HG02973 (cell line): ENCODE measurements at regions not wholly inside any gene's neighbourhood (a gene's known extent, or its start where the extent isn't known, plus 50 kb on each side); places are given as distances from the start of the nearest gene placed in this dataset.
"Not testable (repeated sequence)": the region's sequence is repeated elsewhere in the genome, so short reads cannot be mapped to it uniquely, and the experiment has no call there.

Experiments
- ATAC-seq: cut with Tn5 transposase; IDR thresholded peaks from one replicate; pipeline ENCODE4 v1.9.1; 2021; ENCODE audit warnings: moderate library complexity; ENCODE audit not compliant: unreplicated experiment

DNA sequence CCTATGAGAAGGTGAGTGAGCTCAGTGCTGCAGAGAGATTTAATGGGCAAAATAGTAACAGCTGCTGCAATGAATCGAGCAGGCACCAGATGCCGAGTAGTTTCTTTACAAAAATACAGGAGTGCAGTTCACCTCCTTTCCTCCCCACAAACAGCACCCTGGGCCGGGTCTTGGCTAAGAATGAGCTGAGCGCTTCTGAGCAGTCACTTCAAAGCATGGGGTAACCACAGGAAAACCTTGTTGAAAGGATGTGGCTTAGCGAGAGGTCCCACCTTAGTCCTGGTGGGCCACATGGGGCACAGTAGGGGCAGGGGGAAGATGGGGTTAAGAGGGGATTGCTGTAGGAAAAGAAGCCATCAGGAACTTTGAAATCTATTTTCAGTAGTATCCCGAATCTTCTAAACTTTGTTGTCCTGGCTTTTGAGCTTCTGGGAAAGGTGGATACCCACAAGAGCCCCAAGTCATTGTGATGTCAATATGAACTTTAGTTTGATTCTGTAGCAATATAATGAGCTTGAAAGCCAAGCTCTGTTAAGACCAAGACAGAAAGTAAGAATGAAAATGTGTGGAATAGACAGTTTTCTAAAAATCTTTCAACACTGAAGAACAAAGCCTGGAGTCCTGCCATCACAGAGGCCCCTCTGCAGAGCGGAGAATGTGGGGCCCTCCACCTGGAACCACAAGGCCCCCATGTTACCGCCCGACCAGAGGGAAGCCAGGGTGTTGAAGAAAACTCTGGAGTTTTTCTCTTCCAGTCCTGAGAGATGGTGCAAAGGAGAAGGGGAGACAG, 101.0 kb upstream of the ZNF236 start:
- ATAC-seq: no peak

DNA sequence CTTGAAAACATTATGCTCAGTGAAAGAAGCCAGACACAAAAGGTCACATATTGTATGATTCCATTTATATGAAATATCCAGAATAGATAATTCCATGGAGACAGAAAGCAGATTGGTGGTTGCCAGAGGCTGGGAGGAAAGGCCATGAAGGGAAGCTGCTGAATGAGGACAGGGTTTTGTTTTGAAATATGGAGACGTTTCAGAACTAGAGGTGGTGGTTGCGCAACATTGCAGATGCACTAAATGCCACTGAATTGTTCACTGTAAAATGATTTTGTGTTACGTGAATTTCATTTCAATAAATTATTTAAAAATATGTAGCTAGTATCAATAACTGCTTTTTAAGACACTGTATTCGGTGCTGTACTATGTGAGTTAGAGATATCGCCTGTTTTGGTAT, 101.7 kb upstream of the ZNF236 start:
- no peak for ATAC-seq

DNA sequence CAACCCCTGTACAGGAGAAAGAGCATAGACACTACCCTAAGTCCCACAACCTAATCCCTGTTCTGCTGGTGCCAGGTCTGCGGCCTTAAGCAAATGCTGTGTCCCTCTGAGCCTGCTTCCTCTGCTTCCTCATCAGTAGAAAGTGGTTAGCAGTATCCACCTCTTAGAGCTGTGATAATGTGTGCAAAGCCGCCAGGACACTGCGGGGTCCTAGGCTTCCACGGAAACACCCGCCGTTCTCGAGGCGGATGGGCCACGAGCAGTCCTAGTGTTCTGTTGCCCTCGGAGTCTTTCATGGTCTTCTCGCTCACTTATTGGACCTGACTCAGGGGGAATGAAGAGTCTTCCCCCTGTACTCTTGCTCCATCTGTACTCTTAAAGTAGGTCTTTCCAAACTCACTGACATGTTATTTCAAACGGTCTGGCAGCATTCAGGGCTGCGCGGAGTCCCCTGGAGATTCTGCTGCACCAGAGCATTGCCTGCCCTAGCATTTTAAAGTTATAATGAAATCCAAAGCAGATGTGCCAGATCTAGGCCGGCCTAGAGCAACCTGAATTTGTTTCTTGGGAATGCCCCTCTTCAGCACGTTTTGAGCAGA, 107.2 kb upstream of the ZNF236 start:
- no peak for ATAC-seq

DNA sequence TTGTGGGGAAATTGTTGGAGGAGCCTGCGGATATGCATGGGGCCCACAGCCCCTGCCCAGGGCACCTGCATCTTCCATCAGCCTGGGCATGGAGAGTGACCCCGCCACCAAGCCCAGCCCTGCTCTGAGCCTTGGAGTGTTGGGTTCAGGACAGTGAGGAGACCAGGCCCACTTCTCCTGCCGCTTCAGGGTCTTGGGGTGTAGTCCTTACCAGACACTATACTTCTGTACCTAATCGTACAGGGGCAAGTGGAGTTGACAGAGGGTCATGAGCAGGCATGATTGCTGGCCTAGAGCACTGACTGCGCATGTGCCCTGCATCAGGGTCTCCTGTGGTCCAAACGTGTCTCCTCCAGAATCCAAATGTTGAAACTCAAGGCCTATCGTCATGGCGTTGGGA, 108.9 kb upstream of the ZNF236 start:
- ATAC-seq: no peak

DNA sequence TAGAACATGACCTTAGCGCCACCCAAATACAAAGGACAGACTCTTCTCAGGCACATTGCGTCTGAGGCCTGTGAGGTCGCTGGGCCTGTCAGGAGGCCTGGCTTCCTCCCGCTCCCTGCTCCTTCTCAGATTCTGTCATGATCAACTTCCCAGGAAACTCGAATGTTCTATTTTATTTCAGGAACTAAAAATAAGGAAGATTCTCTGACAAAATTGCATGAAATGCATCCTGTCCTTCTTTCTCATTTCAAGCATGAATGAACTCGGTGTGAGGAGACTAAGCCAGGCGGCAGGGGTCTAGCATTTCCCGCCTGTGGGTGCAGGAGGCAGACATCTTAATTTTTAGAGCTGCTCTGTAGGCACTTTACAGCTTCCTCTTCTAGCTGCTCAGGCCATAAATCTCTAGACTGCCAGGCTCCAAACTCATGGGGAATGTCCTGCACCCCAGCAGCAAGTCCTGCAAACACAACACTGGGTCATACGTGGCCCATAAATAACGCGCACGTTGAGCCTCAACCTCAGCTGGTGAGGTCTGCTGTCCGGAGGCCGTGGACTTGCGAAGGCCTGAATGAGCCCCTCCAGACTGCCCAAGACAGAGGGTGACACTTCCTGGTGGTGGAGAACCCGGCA, 109.7 kb upstream of the ZNF236 start:
- no peak for ATAC-seq

DNA sequence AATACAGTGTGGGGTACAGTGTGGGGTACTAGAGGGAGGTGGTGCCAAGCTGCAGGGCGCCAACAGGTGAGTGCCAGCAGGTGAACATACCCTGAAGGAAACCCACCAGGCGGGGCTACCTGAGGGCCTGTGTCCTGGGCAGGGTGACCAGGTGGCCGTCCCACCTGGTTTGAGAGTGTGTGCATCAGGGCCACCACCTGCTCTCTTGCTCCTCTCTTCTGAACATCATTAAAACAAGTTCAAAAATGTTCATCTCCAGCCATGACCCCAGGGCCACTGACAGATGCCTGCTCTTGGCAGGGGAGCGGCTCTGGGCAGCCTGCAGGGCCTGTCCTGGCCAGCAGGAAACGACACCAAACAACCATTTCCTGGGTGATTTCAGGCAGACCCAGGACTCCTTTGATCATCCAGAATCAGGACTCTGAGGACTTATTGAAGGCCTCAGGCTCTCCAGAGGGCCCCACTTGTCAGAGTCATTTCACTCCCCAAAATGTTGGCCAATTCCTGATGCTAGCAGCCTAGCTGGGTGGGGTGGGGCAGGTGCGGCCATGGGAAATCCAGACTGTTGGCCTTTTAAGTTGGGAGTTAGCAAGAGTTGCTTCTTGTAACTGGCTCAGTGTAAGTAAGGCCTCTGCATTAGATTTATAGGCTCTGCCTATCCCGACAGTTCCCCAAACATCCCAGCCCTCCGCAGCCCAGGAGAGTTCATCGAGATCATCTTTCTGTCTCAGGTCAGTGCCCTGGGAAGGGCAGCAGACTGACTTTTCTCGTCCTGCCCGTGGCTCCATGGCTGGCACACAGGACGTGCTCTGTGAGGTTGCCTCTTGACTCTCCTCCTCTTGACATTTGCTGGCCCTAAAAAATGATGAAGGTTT, 111.5 kb upstream of the ZNF236 start:
- no peak for ATAC-seq

DNA sequence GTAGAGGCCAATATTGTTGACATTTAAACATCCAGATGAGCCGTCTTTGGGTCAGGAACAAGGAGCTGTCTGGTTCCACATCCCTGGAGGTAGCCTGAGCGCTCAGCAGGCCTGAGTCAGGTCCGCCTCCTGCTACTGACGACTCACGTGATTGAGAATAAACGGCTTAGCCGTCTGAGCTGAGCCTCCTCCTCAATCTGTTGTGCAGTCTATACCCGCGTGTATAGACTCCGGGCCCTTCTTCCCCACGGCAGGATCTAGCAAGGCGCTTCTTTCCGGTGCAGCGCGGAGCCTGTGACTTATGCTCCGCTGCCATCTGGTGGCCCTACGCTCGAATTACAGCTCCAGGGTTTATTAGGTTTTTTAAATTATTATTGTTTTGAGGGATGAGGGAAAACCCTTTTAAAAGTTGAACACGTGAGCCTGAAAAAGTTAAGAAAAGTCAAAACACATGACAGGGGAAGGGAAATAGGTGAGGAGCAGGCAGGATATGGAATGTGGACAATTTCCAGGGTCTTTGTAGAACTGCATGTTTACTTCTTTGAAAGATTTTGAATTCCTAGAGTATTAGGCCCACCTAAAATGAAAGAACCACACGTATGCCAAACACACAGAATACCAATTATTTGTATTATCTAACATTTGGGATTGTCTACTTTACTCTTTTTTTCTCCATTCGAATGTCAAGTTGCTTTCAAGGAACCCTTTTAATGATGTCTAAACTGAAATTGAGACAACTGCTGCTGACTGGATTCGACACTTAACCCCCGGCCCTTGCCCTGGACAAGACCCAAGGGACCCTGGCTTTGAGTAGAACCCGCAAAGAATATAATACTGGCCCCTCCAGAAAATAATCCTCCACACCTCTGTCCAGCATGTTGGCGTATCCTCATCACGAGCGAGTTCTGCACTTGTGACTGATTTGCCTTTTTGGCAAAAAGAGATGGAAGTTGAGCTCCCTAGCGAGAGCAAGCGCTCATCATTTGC, 112.4 kb upstream of the ZNF236 start:
- ATAC-seq: peak; percentile 90

DNA sequence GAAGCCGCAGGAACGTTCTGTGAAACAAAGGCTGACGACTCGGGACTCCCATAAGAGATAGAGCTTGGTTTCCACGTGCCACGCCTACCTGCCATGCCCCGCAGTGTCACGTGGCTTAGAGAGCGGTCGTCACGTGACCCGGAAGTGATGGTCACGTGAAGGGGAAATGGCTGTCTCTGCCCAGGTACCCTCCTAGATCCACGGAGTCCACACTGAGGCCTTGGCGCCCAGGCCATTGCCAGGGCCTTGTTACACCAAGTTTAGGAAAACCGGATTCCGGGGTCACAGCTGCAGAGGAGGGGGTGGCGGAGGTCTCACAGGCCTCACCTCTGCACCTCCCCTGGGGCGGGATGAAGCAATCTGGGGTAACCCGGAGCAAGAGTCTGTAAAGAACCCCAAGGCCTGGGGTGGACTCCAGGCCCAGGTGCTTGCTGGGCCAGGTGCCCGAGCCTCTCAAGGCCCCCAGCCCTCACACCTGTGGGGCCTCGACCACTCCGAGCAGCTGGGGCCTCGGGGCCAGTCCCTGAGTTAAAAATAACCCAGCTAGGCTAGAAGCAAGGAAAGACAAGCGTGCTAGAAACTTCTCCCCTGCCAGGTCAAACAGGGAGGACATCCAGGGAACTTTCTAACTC, 113.5 kb upstream of the ZNF236 start:
- no peak for ATAC-seq

DNA sequence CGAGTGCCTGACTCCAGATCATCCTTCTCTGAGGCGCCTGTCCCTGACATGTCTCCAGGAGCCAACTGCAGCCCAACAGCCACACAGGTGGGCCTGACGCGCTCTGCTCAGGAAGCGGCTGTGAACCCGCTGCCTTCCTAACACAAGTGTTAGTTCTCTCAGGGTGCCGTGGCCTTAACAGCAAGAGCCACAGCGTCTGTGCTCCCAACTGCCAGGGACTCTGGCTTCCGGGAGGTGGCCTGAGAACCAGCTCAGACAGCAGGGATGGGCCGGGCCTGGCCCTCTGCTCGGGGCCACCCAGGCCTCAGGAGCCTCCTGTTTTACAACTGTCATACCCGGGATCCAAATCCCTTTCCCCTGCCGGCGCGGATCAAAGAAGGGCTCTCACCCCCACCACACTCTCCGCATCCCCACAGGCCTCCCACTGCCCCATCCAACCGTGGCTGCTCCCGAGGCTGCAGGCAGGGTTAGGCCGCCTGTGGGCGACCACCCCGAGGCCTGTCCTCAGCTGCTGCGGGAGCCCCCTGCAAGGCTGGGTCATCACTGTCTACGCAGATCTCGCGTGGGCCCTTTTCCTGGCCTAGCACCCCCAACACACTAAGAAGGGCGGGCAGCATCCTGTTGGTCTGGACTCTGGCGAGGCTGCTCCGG, 114.2 kb upstream of the ZNF236 start:
- ATAC-seq: no peak

DNA sequence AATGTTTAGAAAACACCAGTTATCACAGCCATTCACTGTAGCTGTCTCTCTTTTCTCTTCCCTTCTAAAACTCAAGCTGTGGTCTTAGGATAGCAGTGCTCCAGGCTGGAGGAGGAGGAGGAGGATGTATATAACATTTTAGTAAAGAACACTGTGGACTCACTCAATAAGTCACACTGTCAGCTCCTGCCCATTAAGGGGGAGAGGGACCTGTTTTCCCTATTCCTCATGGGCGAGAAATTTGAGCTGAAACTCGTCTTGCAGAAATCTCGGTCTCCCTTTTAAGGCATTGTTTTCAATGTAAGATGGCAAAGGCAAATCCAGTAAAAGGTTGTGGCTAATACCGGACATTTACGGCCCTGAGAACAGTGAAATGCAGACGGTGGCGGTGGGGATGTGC, 114.8 kb upstream of the ZNF236 start:
- no peak for ATAC-seq

DNA sequence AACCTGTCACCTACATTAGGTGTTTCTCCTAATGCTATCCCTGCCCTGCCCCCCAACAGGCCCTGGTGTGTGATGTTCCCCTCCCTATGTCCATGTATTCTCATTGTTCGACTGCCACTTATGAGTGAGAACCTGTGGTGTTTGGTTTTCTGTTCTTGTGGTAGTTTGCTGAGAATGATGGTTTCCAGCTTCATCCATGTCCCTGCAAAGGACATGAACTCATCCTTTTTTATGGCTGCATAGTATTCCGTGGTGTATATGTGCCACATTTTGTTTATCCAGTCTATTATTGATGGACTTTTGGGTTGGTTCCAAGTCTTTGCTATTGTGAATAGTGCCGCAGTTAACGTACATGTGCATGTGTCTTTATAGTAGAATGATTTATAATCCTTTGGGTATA, 117.8 kb upstream of the ZNF236 start:
- not testable (repeated sequence) for ATAC-seq

DNA sequence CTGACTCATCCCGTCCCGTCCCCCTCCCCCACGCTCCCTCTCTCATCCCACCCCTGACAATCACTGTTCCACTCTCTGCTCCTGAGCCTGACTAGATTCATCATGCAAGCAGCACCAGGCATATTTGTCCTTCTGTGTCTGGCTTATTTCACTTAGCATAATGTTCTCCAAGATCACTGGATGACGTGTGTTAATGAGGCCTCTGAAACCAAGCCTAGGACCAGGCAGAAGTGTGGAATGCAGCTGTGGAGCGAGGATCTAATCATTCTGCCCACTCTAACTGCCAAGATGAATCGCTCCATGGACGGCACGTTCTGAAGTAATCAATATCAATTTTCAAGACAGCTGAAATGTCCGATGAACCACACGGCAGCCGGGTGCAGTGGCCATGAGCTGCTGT, 122.4 kb upstream of the ZNF236 start:
- ATAC-seq: no peak

DNA sequence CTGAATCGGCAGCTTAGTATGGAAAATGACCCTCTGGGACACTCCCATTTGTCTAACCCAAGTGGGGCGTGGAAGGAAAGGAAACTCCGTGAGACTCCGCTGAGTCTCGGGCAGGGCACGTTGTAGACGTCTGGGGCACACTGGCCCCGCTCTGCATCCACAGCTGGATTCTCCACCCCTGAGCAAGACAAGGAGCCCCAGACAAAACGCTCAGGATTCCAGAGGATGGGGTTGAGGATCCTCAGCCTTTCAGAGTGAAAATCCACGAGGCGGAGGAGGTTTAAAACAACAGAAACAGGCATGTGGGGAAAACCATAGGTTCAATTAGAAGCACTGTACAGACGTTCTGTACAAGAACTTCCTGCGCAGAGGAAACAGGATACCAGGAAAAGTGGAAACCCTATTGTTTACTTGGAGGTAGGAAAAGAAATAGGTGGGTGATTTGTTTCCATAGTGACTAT, 124.9 kb upstream of the ZNF236 start:
- ATAC-seq: no peak

DNA sequence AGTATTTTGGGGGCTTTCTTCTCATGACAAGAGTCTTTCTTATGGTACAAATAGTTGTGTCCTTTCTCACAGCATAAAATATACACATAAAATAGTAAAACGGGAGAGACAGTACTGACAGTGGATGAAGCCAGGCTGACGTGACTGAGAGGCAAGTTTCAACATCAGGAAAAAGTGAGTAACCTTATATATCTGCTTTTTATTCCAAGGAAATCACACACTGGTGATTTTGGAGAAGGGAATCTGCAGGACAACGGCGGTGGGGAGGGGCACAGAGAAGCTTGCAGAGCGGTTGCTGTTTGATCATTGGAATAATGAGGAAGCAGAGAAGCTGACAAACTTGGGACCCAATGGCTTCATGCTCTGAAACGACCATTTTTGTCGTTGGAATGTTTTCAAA, 130.6 kb upstream of the ZNF236 start:
- no peak for ATAC-seq

DNA sequence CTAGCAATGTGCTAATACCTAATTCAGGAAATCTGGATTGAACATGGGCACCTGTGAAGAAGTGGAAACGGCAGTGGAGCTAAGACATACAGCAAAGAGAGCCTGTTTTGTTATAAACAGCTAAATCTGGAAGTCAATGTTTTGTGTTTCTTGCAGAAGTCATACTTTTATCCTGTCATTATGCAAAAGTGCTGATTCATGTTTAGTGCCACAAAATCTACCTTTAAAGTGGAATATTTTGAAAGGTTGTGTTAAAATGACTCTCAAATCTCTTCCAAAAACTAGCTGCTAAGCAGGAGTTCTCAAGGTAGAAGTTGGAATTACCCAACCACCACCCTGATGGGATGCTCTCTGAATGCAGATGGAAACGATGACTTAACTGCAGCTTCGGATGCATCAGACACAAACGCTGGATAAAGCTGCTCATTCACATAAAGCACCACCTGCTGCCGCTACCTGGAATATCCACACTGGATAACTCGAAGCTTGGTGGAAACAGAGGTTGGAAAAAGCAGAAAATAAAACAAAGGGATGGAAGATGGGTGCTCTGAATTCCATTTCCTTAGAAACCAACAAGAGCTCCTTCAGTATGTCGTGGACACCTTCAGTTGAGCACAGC, 132.6 kb upstream of the ZNF236 start:
- no peak for ATAC-seq

DNA sequence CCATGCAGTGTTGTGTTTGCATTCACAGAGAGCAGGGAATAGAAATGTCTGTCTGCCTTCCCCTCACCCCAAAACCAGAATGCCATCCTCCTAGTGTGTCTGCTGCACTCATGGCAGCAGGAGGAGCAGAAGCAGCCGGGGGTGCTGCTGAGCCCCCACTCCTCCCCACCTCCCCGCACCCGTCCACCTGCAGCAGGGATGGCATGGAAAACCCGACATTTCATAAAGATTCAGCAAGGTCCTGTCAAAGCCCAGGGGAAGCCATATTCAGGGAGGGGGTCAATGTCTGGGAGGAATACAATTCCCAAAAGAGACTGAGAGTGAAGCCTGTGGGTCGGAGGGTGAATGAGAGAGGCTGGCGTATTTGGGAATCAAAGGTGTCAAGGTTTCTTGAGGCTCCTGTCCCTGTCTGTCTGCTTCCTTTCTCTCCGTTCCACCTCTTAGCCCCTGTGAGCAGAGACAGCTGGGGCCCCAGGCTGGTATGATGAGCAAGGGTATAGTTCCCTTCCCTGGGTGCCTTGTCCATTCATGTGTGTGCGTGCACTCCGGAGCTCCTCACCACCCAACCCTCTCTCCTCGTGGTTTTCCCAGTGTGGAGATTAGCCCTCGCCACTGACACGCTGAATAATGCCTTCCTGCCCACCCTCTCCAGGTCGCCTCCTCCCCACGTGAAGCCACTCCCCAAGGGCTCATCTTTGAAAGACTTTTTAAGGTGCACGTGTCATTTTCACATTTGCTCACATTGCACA, 133.5 kb upstream of the ZNF236 start:
- no peak for ATAC-seq

DNA sequence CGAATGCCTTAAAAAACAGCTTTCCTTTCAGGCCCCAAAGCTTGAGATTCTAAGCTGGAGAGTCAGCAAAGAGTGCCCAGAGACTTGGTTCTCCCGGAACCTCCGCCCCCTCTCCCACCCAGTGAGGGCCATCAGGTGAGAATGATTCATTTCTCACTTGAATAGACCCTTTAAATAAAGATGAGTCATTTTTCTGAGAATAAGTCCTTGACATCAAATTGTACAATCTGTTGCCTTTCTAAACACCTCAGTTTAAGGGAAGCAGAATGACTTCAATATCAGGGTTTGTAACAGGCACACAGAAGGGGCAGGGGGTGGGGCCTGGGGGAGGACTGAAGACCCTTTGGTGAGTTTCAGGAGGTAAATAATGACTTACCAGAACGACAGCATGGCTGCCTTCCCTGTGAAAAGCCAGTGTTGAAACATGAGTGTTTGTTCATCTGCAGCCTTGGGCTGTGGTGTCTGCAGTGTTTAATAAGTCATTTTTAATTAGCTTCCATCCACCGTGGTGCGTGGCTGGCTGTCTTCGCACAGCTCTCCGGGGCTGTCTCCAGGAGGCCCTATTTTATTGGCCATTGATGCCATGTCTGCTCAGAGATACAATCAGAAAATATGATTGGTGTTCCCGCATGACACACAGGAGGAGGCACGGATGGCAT, 134.9 kb upstream of the ZNF236 start:
- ATAC-seq: no peak
